IPS DF 6.9 (cell line): ENCODE measurements at regions not wholly inside any gene's neighbourhood (a gene's known extent, or its start where the extent isn't known, plus 50 kb on each side); places are given as distances from the start of the nearest gene placed in this dataset.

Source experiments
- DNase-seq: peaks from one replicate; pipeline ENCODE4 v3.0.0-alpha.2; 2013; ENCODE audit warnings: low read depth, low spot score
- H3K27ac ChIP-seq: one replicate; pipeline ENCODE4 v1.5.1; 2013; ENCODE audit warnings: low read length, control low read depth
- H3K27me3 ChIP-seq: 2 replicates; pipeline ENCODE4 v1.6.1; 2013; ENCODE audit warnings: mild to moderate bottlenecking, low read length; ENCODE audit not compliant: control insufficient read depth, insufficient read depth
- H3K36me3 ChIP-seq: 2 replicates; pipeline ENCODE4 v1.6.1; 2013; ENCODE audit warnings: low read length; ENCODE audit not compliant: control insufficient read depth, insufficient read depth
- H3K4me1 ChIP-seq: 2 replicates; pipeline ENCODE4 v1.6.1; 2013; ENCODE audit warnings: low read length; ENCODE audit not compliant: control insufficient read depth, insufficient read depth
- H3K4me3 ChIP-seq: 2 replicates; pipeline ENCODE4 v1.5.1; 2013; ENCODE audit warnings: mild to moderate bottlenecking, low read length
- H3K9me3 ChIP-seq: 2 replicates; pipeline ENCODE4 v1.6.1; 2013; ENCODE audit warnings: low read length, inconsistent platforms; ENCODE audit not compliant: control insufficient read depth, insufficient read depth
- WGBS: extraction: QIAGEN DNeasy Blood & Tissue Kit; methylation state at CpG from one replicate; pipeline ENCODE4 v1.1.7; 2013; ENCODE audit warnings: mixed read lengths, missing lambda C conversion rate; ENCODE audit not compliant: insufficient read length, insufficient coverage; 5-methylcytosine and 5-hydroxymethylcytosine counted together

- H3K4me3 ChIP-seq, result no peak overlapping the region
- no peaks in the 10 kb centered on the region for H3K27me3 ChIP-seq
- no peaks in the 10 kb centered on the region for H3K36me3 ChIP-seq
These were observed 195.8 kb downstream of the RAP2A start for GRCh38 chr13:97629601-97630272.

GRCh38 chr13:97630725-97631124 lies 196.8 kb downstream of the RAP2A start:
- H3K27ac ChIP-seq, result no peak overlapping the region
- no peaks in the 10 kb centered on the region for H3K4me1 ChIP-seq
- H3K27me3 ChIP-seq, result no peaks in the 10 kb centered on the region
- WGBS, result no CpG with 5 or more reads among the region's 4 CpGs
- H3K36me3 ChIP-seq, result no peaks in the 10 kb centered on the region
- no peaks in the 10 kb centered on the region for H3K9me3 ChIP-seq
- no peak overlapping the region for H3K4me3 ChIP-seq
- DNase-seq, result no peak

More at GRCh38 chr13:97629601-97630272, 195.8 kb downstream of the RAP2A start:
- Histone ChIP-seq H3K4me1 (no peaks in the 10 kb centered on the region), H3K9me3 (no peaks in the 10 kb centered on the region), H3K27ac (no peak overlapping the region)
- no peak for DNase-seq
- no CpG with 5 or more reads among the region's 6 CpGs for WGBS

- no peaks in the 10 kb centered on the region for H3K36me3 ChIP-seq
- WGBS, result no CpG with 5 or more reads among the region's 3 CpGs
- no peaks in the 10 kb centered on the region for H3K4me1 ChIP-seq
- no peak for DNase-seq
- H3K9me3 ChIP-seq, result no peaks in the 10 kb centered on the region
- no peaks in the 10 kb centered on the region for H3K27me3 ChIP-seq
- no peak overlapping the region for H3K4me3 ChIP-seq
- H3K27ac ChIP-seq, result no peak overlapping the region
These were observed 197.2 kb downstream of the RAP2A start for GRCh38 chr13:97631158-97631557.

- H3K36me3 ChIP-seq, result no peaks in the 10 kb centered on the region
- no peak overlapping the region for H3K4me3 ChIP-seq
- no peaks in the 10 kb centered on the region for H3K4me1 ChIP-seq
- H3K9me3 ChIP-seq, result no peaks in the 10 kb centered on the region
- no peak for DNase-seq
- no peak overlapping the region for H3K27ac ChIP-seq
- no peaks in the 10 kb centered on the region for H3K27me3 ChIP-seq
These were observed 205.3 kb downstream of the RAP2A start for GRCh38 chr13:97639236-97639635.

GRCh38 chr13:97640268-97640667 lies 206.3 kb downstream of the RAP2A start:
- no peak for DNase-seq
- Histone ChIP-seq H3K9me3 (no peaks in the 10 kb centered on the region), H3K27ac (no peak overlapping the region), H3K4me3 (no peak overlapping the region), H3K4me1 (no peaks in the 10 kb centered on the region), H3K27me3 (no peaks in the 10 kb centered on the region), H3K36me3 (no peaks in the 10 kb centered on the region)
- no CpG with 5 or more reads among the region's 2 CpGs for WGBS

- WGBS, result no CpG with 5 or more reads among the region's 14 CpGs
- Histone ChIP-seq H3K36me3 (no peaks in the 10 kb centered on the region), H3K27ac (no peak overlapping the region), H3K4me3 (no peak overlapping the region), H3K4me1 (peaks cover 2% of the 10 kb centered on the region; the same call in 1 of the 2 replicates), H3K27me3 (no peaks in the 10 kb centered on the region), H3K9me3 (no peaks in the 10 kb centered on the region)
- no peak for DNase-seq
These were observed 214.4 kb downstream of the RAP2A start for GRCh38 chr13:97648171-97648880.

- peaks cover 2% of the 10 kb centered on the region; the same call in 1 of the 2 replicates for H3K4me1 ChIP-seq
- no peak for DNase-seq
These were observed 214.9 kb downstream of the RAP2A start for GRCh38 chr13:97648881-97649224.

GRCh38 chr13:97653443-97654140 lies 219.6 kb downstream of the RAP2A start:
- Histone ChIP-seq H3K27ac (no peak overlapping the region), H3K36me3 (no peaks in the 10 kb centered on the region), H3K4me3 (no peak overlapping the region), H3K9me3 (no peaks in the 10 kb centered on the region), H3K4me1 (peaks cover 2% of the 10 kb centered on the region; the same call in 1 of the 2 replicates), H3K27me3 (no peaks in the 10 kb centered on the region)
- DNase-seq, result no peak
- no CpG with 5 or more reads among the region's 17 CpGs for WGBS

More at GRCh38 chr13:97648881-97649224, 214.9 kb downstream of the RAP2A start:
- no peak overlapping the region for H3K4me3 ChIP-seq
- H3K9me3 ChIP-seq, result no peaks in the 10 kb centered on the region
- no peaks in the 10 kb centered on the region for H3K36me3 ChIP-seq
- no peaks in the 10 kb centered on the region for H3K27me3 ChIP-seq
- H3K27ac ChIP-seq, result no peak overlapping the region

- Histone ChIP-seq H3K4me3 (no peak overlapping the region), H3K36me3 (no peaks in the 10 kb centered on the region), H3K9me3 (no peaks in the 10 kb centered on the region), H3K4me1 (peaks cover 2% of the 10 kb centered on the region; the same call in 1 of the 2 replicates), H3K27ac (no peak overlapping the region), H3K27me3 (no peaks in the 10 kb centered on the region)
- DNase-seq, result no peak
- WGBS, result no CpG with 5 or more reads among the region's 5 CpGs
These were observed 220.3 kb downstream of the RAP2A start for GRCh38 chr13:97654236-97654635.

- Histone ChIP-seq H3K4me1 (no peaks in the 10 kb centered on the region), H3K9me3 (no peaks in the 10 kb centered on the region), H3K27ac (no peak overlapping the region), H3K4me3 (no peak overlapping the region), H3K36me3 (no peaks in the 10 kb centered on the region), H3K27me3 (no peaks in the 10 kb centered on the region)
- no peak for DNase-seq
These were observed 224.6 kb downstream of the RAP2A start for GRCh38 chr13:97658556-97658955.
